HG02885 (cell line): ENCODE measurements at regions not wholly inside any gene's neighbourhood (a gene's known extent, or its start where the extent isn't known, plus 50 kb on each side); places are given as distances from the start of the nearest gene placed in this dataset.
A peak's percentile ranks its signal among the peaks of the same experiment; 100 is the strongest.
"Not testable (repeated sequence)": the region's sequence is repeated elsewhere in the genome, so short reads cannot be mapped to it uniquely, and the experiment has no call there.

Experiments used
- ATAC-seq: cut with Tn5 transposase; IDR thresholded peaks from one replicate; pipeline ENCODE4 v1.9.1; 2021; ENCODE audit warnings: mild to moderate bottlenecking; ENCODE audit not compliant: unreplicated experiment, poor library complexity

DNA sequence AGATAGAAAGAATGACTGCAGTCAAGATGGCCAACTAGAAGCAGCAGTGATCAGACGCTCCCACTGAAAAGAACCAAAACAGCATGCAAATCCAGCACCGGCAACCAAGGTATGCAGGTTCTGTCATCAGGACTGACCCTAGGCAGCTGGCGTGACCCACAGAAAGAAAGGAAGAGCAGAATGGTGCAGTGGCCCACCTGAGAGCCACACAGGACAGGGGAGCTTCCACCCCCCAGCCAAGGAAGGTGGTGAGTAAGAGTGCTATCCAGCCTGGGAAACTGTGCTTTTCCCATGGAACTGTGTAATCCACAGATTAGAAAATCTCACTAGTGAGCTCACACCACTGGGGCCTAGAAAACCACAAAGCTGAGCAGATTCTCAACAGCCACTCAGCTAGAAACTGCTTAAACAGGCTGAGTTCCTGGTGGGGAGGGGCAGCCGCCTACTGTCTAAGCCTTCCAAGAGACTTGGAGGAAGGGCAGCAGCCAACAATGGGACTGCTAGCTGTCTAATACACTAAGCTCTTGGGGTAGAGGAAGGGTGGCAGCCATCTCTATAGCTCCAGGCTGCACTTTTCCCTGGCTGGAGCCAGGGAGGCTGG, 127.9 kb downstream of the EVA1A start:
- peak; percentile 87 for ATAC-seq

DNA sequence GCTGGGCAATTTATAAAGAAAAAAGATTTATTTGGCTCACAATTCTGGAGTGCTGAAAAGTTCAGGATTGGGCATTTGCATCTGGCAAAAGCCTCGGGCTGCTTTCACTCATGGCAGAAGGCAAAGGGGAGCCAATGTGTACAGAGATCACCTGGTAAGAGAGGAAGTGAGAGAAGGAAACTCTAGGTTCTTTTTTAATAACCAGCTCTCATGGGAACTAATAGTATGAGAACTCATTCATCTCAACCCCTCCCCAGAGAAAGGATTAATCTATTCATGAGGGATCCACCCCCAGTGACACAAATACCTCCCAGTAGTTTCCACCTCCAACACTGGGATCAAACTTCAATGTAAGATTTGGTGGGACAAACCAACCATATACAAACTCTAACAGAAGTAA, 129.0 kb downstream of the EVA1A start:
- peak; percentile 65 for ATAC-seq

DNA sequence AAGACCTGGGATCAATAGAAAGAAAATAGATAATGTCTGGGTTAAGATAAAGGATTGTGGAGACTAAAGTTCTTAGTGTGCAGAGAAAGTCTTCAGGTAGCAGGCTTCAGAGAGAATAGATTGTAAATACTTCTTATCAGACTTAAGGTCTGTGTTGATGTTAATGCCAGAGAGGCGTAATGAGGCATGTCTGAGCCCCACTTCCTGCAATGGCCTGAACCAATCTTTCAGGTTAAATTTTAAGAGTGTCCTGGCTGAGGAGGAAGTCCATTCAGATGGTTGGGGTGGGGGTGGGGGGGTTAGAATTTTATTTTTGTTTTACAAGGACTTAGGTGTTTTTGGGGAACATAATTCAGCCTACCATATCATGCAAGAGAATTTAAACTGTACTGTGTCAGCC, 129.5 kb downstream of the EVA1A start:
- no peak for ATAC-seq

DNA sequence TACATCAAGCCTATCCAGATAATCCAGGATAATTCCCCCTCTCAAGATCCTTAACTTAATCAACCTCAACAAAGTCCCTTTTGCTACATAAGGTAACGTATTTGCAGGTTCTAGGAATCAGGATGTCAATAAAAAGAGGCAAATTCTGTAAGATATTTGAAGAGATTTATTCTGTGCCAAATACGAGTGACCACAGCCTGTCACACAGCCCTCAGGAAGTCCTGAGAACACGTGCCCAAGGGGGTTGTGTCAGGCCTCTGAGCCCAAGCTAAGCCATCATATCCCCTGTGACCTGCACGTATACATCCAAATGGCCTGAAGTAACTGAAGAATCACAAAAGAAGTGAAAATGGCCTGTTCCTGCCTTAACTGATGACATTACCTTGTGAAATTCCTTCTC, 130.3 kb downstream of the EVA1A start:
- ATAC-seq = not testable (repeated sequence)

DNA sequence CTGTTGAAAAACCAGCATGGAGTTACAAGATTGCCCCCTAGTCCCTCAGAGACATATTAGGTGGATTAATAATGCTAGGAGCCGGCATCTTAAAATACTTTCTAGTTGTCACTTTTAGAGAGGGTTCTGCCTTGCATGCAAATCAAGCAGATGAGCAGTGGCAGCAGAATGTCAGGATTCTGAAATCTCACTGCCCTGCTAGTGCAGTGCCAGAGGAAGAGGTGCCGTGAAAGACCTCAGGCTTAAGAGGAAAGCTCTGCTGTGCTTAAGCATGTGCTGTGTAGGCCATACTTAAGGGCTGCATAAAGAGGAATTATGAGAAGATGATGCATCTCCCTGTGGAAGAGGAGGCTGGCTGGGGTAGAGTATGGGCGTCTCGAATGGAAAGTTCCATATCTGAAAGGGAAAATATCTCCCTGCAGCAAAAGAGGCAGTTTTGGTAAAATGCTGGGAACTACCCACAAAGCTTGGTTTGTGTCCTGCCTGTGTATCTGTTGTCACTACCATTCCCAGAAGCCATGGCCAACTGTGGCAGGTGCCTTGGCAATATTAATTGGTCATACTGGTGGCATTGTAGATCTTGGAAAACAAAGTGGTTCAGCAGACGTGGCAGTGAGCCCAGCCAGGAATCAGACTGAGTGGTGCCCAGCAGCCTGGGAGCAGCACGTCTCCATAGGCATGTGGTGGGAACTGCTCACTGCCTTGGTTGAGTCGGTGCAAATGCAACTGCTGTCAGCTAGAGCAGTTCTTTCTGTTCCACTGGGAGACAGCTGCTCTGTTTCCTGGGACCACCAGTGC, 131.9 kb downstream of the EVA1A start:
- no peak for ATAC-seq

DNA sequence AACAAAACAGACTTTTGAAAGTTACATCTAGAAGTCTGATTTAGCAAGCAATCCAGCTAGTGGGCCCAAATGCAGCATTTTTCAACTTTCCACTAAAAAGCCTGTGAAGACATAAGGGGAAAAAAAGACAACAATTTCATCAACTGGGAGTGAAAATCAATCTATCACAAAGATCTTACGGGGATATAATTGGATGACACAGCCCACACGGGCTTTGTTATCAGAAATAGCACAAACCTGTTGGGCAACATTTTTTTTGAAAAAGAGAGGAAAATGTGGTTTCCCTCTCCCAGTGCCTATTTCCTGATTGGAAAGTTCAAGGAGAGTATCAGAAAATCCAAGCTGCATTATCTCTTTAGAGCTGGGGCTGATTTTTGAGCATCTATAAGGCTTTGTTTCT, 132.7 kb downstream of the EVA1A start:
- no peak for ATAC-seq

DNA sequence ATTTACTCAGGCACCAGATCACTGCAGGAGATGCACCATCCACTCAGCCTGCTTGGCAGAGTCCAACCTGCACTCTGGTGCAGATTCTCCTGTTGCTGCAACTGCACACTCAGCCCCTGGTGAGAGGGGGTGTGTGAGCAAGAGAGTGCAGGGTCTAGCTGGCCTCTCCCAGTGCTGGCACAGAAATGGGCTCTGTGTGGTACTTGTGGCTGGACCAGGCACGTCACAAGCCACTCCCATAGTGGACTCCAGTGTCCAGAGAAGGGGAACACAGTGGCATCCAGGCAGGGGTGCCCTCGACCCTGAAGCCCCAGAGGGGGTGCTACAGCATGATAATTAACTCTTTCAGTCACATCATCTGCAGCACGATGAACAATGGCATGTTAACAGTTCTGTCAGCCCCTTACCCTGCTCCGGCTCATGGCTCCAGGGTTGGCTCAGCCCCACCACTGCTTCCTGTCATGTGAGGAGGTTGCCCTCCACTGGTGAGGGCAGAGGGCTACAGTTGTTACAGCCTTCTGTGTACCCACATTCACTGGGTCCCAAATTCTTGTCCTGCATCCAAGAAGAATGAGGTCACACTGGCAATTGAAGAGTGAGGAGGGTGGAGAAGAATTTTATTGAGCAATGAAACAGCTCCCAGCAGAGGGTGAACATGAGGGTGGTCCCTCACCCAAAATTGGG, 135.7 kb downstream of the EVA1A start:
- ATAC-seq = no peak

DNA sequence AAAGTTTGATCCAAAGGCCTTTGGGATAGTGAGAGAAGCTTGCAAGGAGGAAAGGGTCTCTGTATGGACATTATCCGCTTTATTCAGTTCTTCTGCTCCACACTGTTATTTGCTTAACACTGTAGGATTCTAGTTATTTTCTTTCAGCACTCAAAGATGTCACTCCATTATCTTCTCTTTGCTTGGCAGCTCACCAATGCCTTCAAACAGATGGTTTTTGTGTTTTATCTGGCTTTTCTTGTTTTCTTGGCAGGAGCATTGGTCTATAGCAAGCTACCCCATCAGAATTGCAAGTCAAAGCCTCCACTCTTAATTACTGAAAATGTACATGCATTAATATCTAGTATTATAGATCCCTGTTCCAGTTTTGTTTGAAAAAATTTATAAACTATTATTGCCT, 138.8 kb downstream of the EVA1A start:
- no peak for ATAC-seq

DNA sequence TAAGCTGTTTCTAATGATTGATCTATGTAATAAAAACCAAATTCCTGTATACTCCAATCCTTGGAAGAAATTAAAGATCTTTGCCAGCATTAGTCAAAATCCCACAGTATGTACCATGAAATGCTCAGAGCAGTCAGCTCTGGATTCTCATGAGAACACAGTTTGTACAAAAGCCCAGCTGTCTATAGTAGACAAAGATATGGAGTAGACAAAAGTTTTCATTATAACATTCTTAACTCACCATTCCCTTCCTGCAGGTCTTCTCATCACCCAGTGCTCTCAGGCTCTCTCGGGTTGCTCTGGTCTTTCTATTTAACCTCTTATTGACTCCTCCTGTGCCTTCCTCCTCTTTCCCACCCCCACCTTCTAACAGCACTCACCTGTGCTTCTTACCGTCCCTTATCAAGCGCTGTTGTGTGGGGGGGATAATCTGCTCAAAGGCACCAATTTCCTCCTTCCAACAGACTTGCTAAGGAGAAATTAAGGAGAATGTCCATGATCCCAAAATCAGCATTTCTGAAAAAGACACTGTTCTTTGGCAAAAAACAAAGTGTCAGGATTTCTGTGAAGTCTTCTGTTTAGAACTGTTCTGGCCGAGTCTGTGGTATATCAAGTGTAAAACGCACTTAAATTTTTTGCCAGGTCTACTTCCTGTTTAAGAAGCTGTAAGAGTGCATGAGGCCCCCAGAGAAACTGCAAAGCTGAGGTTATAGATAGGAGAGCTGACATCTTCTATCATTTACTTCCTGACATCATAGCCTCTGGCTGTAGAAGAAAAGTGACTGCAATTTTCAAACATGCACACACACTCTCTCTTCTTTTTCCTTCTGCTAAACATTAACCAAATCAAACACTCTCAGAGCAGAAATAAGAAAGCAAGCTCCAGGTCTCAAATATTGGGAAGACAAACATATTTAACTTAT, 144.1 kb downstream of the EVA1A start:
- peak; percentile 77 for ATAC-seq

DNA sequence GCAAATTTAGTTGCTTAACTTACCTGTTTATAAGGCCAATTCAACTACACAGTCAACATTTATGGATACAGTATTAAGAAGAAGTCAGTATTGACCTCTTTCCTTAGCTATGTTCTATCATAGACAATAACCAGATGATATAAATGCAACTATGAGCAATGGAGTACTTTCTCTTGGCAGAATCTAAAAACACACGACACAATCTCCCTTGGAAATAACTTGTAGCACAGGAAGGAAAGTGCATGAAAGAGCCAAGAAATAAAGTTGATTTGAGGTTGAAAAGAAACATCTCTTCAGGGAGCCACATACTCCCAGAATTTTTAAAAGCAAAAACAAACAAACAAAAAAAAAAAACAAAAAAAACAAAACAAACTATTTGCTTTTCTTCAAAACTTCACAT, 145.0 kb downstream of the EVA1A start:
- ATAC-seq = no peak

DNA sequence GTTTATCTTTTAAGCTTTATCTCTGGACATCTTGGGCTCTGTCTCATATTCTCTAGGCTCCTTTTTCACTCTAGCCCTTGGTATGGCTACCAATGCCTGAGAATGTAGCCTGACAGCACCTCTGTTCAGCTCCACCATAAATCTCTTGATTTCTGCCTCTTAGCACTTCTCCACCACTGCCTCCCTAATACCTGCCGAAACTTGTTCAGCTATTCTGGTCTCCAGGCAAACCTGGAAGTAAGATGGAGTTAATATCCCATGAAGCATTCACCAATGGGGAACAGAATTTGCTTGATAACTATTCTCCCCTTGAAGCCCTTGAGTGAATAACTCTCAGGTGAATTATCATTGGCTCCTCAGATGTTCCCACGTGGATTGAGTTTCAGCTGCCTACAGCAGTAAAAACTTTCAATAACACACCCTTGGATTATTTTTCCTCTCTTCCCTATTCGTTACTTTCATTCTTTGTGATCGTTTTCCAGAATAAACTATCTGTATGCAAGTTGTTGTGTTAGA, 145.6 kb downstream of the EVA1A start:
- no peak for ATAC-seq

DNA sequence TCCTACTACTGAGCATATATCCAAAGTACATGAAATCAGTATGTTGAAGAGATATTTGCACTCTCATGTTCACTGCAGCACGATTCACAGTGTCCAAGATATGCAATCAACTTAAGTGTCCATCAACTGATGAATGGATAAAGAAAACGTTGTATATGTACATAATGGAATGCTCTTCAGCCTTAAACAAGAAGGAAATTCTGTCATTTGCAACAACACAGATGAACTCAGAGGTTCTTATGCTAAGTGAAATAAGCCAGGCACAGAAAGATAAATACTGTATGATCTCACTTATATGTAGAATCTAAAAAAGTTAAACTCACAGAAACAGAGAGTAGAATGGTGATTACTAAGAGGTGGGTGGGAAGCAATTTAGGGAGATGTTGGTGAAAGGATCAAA, 149.2 kb downstream of the EVA1A start:
- no peak for ATAC-seq

DNA sequence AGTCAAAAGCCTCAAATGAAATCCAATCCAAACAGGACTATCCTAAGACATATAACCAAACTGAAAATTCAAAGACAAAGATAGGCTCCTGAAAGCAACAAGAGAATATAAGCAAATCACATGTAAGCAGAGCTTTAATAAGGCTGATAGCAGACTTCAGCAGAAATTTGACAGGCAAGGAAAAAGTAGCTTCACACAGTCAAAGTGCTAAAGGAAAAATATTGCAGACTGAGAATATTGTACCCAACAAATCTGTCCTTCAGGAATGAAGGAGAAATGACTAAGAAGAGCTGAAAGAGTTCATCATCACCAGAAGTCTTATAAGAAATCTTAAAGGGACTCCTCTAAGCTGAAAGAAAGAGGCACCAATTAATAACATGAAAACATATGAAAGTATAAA, 150.0 kb downstream of the EVA1A start:
- ATAC-seq = no peak

DNA sequence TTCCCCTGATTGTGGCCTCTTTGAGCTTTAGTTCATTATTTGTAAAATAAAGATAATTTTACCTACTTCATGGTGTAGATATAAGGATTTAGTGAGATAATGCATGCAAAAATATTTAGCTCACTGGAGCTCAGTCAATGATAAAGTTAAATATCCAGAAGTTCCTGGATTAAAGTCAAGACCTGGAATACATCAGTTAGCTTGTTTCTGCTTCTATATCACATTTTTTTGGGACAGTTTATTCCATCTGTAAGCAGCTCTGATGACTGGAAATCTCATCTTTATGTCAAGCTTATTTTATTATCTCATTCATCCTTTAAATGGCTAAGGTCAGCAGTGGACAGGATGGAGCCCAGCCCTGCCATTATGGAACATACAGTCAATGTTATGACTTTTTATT, 152.0 kb downstream of the EVA1A start:
- ATAC-seq = no peak

DNA sequence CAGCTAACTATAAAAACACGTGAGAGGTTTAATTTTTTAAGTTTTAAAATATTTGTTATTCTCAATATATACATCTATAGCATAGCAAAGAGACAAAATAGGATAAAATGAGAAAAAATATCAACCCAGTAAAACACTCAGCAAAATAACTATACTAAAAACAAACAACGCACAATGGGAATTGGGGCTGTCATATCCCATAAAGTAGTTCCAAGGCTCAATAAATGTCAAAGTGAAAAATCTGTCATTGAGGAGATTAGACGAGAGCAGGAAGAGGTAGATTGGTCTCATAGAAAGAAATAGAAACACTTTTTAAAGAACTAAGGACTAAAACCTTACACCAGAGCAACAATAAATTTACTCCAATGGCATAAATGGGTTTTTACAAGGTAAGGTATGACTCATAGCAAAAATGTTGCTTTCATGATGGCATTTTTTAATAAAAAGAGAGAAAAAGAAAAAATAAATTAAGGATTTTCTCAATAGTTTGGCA, 153.7 kb downstream of the EVA1A start:
- ATAC-seq = no peak

DNA sequence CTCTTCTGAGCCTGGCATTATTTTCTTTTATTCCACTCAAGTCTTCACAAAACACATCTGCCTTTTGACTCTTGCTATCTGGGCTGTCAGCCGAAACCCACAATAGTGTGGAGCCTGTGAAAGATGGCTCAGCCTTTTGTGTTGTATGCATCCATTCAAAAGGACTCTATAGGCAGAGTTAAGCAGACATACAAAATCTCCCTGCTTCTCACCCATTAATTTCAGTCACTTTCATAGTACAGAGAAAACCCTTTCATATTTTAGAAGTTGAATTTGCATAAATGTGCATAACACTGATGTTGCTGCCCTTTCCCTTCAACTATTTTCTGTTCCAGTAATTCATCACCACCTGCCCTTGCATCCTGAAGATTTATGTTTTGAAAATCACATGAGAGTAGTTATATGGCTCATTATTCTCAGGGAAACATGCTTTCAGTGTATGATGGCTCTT, 154.6 kb downstream of the EVA1A start:
- no peak for ATAC-seq

DNA sequence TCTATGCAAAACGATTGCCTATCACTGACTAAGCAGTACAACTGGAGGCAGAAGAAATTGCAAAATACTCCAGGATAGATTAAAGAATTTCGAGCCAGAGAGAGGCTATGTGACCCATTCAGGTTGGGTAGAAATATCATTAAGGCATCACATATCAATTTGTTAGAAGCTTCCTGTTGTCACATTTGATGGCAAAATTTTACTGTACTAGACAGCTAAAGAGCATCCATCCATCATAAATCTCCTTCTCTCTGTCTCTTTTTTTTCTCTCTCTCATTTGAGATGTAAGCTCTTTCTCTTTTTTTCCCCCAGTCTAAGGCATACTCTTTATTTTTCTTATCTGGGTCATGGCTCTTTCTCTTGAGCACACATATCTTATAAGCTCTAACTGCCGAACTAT, 155.7 kb downstream of the EVA1A start:
- ATAC-seq = no peak

DNA sequence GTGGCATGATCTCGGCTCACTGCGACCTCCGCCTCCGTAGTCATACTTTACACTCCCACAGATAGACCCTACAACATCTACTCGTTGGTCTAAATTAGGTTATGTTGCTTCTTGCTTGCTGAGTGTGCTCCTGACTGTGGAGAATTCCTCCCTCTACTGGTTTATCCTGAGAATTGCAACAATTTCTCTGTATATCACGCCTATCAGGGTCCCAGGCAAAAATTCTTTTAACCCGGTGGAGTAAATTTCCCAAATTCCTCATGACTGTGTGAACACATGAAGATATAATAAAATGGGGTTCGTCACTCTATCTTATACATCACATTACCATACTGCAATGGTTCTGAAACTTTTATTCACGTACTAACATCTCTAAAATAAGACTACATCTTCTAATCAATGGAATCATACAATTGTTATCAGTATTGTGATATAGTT, 156.7 kb downstream of the EVA1A start:
- peak; percentile 87 for ATAC-seq

DNA sequence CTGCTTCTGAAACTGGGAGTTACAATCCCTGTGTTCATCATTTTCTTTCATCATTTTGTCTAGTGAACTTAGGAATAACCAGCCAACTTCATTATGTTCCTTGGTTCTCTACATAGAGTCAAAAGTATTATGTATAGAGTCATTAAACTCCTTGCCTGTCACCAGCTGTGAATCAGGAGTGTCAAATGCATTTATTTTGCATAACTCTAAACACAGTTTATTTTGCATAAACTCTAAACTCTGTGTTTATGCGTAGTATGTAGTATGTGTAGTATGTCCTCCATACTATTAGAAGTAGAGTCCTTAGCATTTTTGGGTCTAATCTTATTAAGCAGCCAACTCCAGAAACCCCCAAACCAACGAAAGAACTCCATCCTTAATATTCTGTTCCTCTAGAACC, 164.4 kb downstream of the EVA1A start:
- no peak for ATAC-seq

DNA sequence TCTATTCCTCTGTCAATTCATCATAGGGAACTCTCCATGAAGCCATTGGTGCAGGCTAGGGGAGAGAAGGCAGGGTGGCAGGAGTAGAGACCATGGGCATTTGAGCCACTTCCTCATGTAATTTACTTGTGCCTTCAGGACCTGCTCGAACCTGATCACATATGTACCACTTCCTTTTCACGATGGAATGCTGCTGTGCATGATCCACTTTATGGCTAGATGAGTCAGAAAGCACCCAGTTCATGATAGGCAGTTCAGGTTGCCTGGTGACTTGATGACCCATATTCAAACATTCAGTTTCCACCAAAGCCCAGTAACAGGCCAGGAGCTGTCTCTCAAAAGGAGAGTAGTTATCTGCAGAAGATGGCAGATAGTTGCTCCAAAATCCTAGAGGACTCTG, 166.0 kb downstream of the EVA1A start:
- ATAC-seq = not testable (repeated sequence)
